ENCODE measurements at regions not wholly inside any gene's neighbourhood (a gene's known extent, or its start where the extent isn't known, plus 50 kb on each side); places are given as distances from the start of the nearest gene placed in this dataset.
"Not testable (repeated sequence)": the region's sequence is repeated elsewhere in the genome, so short reads cannot be mapped to it uniquely, and the experiment has no call there.

GRCh38 chr13:56713656-56714055, 427.1 kb upstream of the PRR20A start:
- Histone ChIP-seq H3K4me1 (replicated peaks in 1 of 2) (no peaks in the 10 kb centered on the region), H3K27ac (no peak overlapping the region), H3K4me3 (no peak overlapping the region)
- in situ Hi-C loops (cut with MboI; ENCODE audit: low pct_unique_long_range_greater_than_20kb in 2 of 9, low sequenced_read_pairs in 9 of 9, unreplicated experiment in 9 of 9) = no loop called here
- no peak for ATAC-seq (replicated peaks in 6 of 8)
- WGBS, 10 experiments = 0 to 100% (median 82%) methylated on average over 1 to 2 of the region's 2 CpGs; no CpG with 5 or more reads in 2 of the 10 experiments

GRCh38 chr13:56718791-56719190, 421.9 kb upstream of the PRR20A start:
- in situ Hi-C loops (cut with MboI; ENCODE audit: low pct_unique_long_range_greater_than_20kb in 2 of 9, low sequenced_read_pairs in 9 of 9, unreplicated experiment in 9 of 9) = no loop called here
- no peak for ATAC-seq (replicated peaks in 6 of 8)
- H3K4me3 ChIP-seq = no peak overlapping the region
- WGBS, 10 experiments = 0 to 100% (median 70%) methylated on average over 1 of the region's 1 CpG; no CpG with 5 or more reads in 1 of the 10 experiments
- no peaks in the 10 kb centered on the region for H3K4me1 ChIP-seq (replicated peaks in 1 of 2)
- no peak overlapping the region for H3K27ac ChIP-seq

GRCh38 chr13:56720841-56721240, 419.9 kb upstream of the PRR20A start:
- Histone ChIP-seq H3K4me3 (no peak overlapping the region), H3K27ac (no peak overlapping the region), H3K4me1 (replicated peaks in 1 of 2) (no peaks in the 10 kb centered on the region)
- WGBS, 10 experiments = 0 to 100% (median 75%) methylated on average over 1 of the region's 1 CpG; no CpG with 5 or more reads in 1 of the 10 experiments
- in situ Hi-C loops (cut with MboI; ENCODE audit: low pct_unique_long_range_greater_than_20kb in 2 of 9, low sequenced_read_pairs in 9 of 9, unreplicated experiment in 9 of 9) = no loop called here
- ATAC-seq (replicated peaks in 6 of 8) = no peak

- in situ Hi-C loops (cut with MboI; ENCODE audit: low pct_unique_long_range_greater_than_20kb in 2 of 9, low sequenced_read_pairs in 9 of 9, unreplicated experiment in 9 of 9) = no loop called here
- peak overlapping the region in 1 of 5 donors; percentile 14 for H3K4me3 ChIP-seq
- 80 to 100% (median 93%) methylated on average over 1 to 5 of the region's 35 CpGs; no CpG with 5 or more reads in 6 of the 10 experiments for WGBS, 10 experiments
- no peaks in the 10 kb centered on the region for H3K4me1 ChIP-seq (replicated peaks in 1 of 2)
- no peak overlapping the region for H3K27ac ChIP-seq
- peak in 1 of 8 experiments; percentile 98 for ATAC-seq (replicated peaks in 6 of 8)
Measured at GRCh38 chr13:56735537-56735942, 405.2 kb upstream of the PRR20A start.

GRCh38 chr13:56736966-56737365, 403.8 kb upstream of the PRR20A start:
- H3K27ac ChIP-seq = no peak overlapping the region
- in situ Hi-C loops (cut with MboI; ENCODE audit: low pct_unique_long_range_greater_than_20kb in 2 of 9, low sequenced_read_pairs in 9 of 9, unreplicated experiment in 9 of 9) = no loop called here
- peak in 2 of 8 experiments; percentile 18 to 39 for ATAC-seq (replicated peaks in 6 of 8)
- no peaks in the 10 kb centered on the region for H3K4me1 ChIP-seq (replicated peaks in 1 of 2)
- no peak overlapping the region for H3K4me3 ChIP-seq
- WGBS, 10 experiments = 0 to 100% (median 80%) methylated on average over 1 of the region's 1 CpG; no CpG with 5 or more reads in 3 of the 10 experiments

- in situ Hi-C loops (cut with MboI; ENCODE audit: low pct_unique_long_range_greater_than_20kb in 2 of 9, low sequenced_read_pairs in 9 of 9, unreplicated experiment in 9 of 9) = no loop called here
- H3K4me3 ChIP-seq = no peak overlapping the region
- peak in 1 of 8 experiments; percentile 87 for ATAC-seq (replicated peaks in 6 of 8)
- H3K27ac ChIP-seq = no peak overlapping the region
- WGBS, 10 experiments = 0 to 83% (median 29%) methylated on average over 1 of the region's 1 CpG; no CpG with 5 or more reads in 5 of the 10 experiments
- no peaks in the 10 kb centered on the region for H3K4me1 ChIP-seq (replicated peaks in 1 of 2)
Measured at GRCh38 chr13:56752636-56753035, 388.1 kb upstream of the PRR20A start.

GRCh38 chr13:56755181-56755935, 385.4 kb upstream of the PRR20A start:
- H3K4me3 ChIP-seq = no peak overlapping the region
- in situ Hi-C loops (cut with MboI; ENCODE audit: low pct_unique_long_range_greater_than_20kb in 2 of 9, low sequenced_read_pairs in 9 of 9, unreplicated experiment in 9 of 9) = no loop called here
- 0 to 97% (median 78%) methylated on average over 1 to 3 of the region's 3 CpGs for WGBS, 10 experiments
- H3K27ac ChIP-seq = no peak overlapping the region
- H3K4me1 ChIP-seq (replicated peaks in 1 of 2) = no peaks in the 10 kb centered on the region
- no peak for ATAC-seq (replicated peaks in 6 of 8)

- 83% methylated on average over 1 of the region's 1 CpG; no CpG with 5 or more reads in 9 of the 10 experiments for WGBS, 10 experiments
- in situ Hi-C loops (cut with MboI; ENCODE audit: low pct_unique_long_range_greater_than_20kb in 2 of 9, low sequenced_read_pairs in 9 of 9, unreplicated experiment in 9 of 9); ATAC-seq (replicated peaks in 6 of 8): not testable (repeated sequence)
Measured at GRCh38 chr13:56763333-56763732, 377.4 kb upstream of the PRR20A start.

GRCh38 chr13:56773148-56773547, 367.6 kb upstream of the PRR20A start:
- no peak overlapping the region for H3K4me3 ChIP-seq
- WGBS, 10 experiments = 0 to 100% (median 83%) methylated on average over 2 to 4 of the region's 4 CpGs; no CpG with 5 or more reads in 1 of the 10 experiments
- no peak overlapping the region for H3K27ac ChIP-seq
- peaks cover 0 to 3% of the 10 kb centered on the region in 2 donors for H3K4me1 ChIP-seq (replicated peaks in 1 of 2)
- ATAC-seq (replicated peaks in 6 of 8) = no peak
- in situ Hi-C loops (cut with MboI; ENCODE audit: low pct_unique_long_range_greater_than_20kb in 2 of 9, low sequenced_read_pairs in 9 of 9, unreplicated experiment in 9 of 9) = no loop called here

More at GRCh38 chr13:56763333-56763732, 377.4 kb upstream of the PRR20A start:
- not testable (repeated sequence) for H3K4me3 ChIP-seq; H3K4me1 ChIP-seq (replicated peaks in 1 of 2); H3K27ac ChIP-seq

GRCh38 chr13:56789527-56789926, 351.2 kb upstream of the PRR20A start:
- Histone ChIP-seq H3K4me3 (no peak overlapping the region), H3K4me1 (replicated peaks in 1 of 2) (no peaks in the 10 kb centered on the region), H3K27ac (no peak overlapping the region)
- in situ Hi-C loops (cut with MboI; ENCODE audit: low pct_unique_long_range_greater_than_20kb in 2 of 9, low sequenced_read_pairs in 9 of 9, unreplicated experiment in 9 of 9) = no loop called here
- peak in 4 of 8 experiments; percentile 28 to 88 (median 48) for ATAC-seq (replicated peaks in 6 of 8)
- WGBS, 10 experiments = 0 to 100% (median 84%) methylated on average over 1 to 2 of the region's 2 CpGs

- in situ Hi-C loops (cut with MboI; ENCODE audit: low pct_unique_long_range_greater_than_20kb in 2 of 9, low sequenced_read_pairs in 9 of 9, unreplicated experiment in 9 of 9) = no loop called here
- H3K27ac ChIP-seq = no peak overlapping the region
- ATAC-seq (replicated peaks in 6 of 8) = no peak
Measured at GRCh38 chr13:56837161-56837560, 303.6 kb upstream of the PRR20A start.

GRCh38 chr13:56850852-56851251, 289.9 kb upstream of the PRR20A start:
- no peaks in the 10 kb centered on the region for H3K4me1 ChIP-seq (replicated peaks in 1 of 2)
- ATAC-seq (replicated peaks in 6 of 8) = no peak
- in situ Hi-C loops (cut with MboI; ENCODE audit: low pct_unique_long_range_greater_than_20kb in 2 of 9, low sequenced_read_pairs in 9 of 9, unreplicated experiment in 9 of 9) = no loop called here
- H3K27ac ChIP-seq = no peak overlapping the region
- H3K4me3 ChIP-seq = no peak overlapping the region
- 10 to 100% (median 100%) methylated on average over 1 to 2 of the region's 2 CpGs; no CpG with 5 or more reads in 1 of the 10 experiments for WGBS, 10 experiments

More at GRCh38 chr13:56837161-56837560, 303.6 kb upstream of the PRR20A start:
- no peak overlapping the region for H3K4me3 ChIP-seq
- WGBS, 10 experiments = 23 to 100% (median 92%) methylated on average over 2 of the region's 2 CpGs
- H3K4me1 ChIP-seq (replicated peaks in 1 of 2) = no peaks in the 10 kb centered on the region

- no peak overlapping the region for H3K27ac ChIP-seq
- in situ Hi-C loops (cut with MboI; ENCODE audit: low pct_unique_long_range_greater_than_20kb in 2 of 9, low sequenced_read_pairs in 9 of 9, unreplicated experiment in 9 of 9) = no loop called here
- 0 to 100% (median 38%) methylated on average over 1 to 2 of the region's 2 CpGs; no CpG with 5 or more reads in 1 of the 10 experiments for WGBS, 10 experiments
Measured at GRCh38 chr13:56861476-56861875, 279.2 kb upstream of the PRR20A start.

More at GRCh38 chr13:56861476-56861875, 279.2 kb upstream of the PRR20A start:
- H3K4me3 ChIP-seq = no peak overlapping the region
- no peaks in the 10 kb centered on the region for H3K4me1 ChIP-seq (replicated peaks in 1 of 2)
- ATAC-seq (replicated peaks in 6 of 8) = peak in 3 of 8 experiments; percentile 18 to 65 (median 20)

All from motor neuron (in vitro differentiated cells).